ENCODE measurements at regions not wholly inside any gene's neighbourhood (a gene's known extent, or its start where the extent isn't known, plus 50 kb on each side); places are given as distances from the start of the nearest gene placed in this dataset.

- TF ChIP-seq CTCF (IDR thresholded peaks at IDR 0.05 in 4 of 5, conservative IDR thresholded peaks at IDR 0.05 in 1 of 5) (no peak), POLR2A (IDR thresholded peaks at IDR 0.05) (no peak)
Measured at GRCh38 chr13:112205990-112206389, 139.0 kb downstream of the SOX1 start.
